GM18499 (cell line): ENCODE measurements at regions not wholly inside any gene's neighbourhood (a gene's known extent, or its start where the extent isn't known, plus 50 kb on each side); places are given as distances from the start of the nearest gene placed in this dataset.

Source experiments
- ATAC-seq: cut with Tn5 transposase; IDR thresholded peaks from one replicate; pipeline ENCODE4 v1.9.1; 2021; ENCODE audit warnings: moderate number of reproducible peaks; ENCODE audit not compliant: insufficient read depth, unreplicated experiment

DNA sequence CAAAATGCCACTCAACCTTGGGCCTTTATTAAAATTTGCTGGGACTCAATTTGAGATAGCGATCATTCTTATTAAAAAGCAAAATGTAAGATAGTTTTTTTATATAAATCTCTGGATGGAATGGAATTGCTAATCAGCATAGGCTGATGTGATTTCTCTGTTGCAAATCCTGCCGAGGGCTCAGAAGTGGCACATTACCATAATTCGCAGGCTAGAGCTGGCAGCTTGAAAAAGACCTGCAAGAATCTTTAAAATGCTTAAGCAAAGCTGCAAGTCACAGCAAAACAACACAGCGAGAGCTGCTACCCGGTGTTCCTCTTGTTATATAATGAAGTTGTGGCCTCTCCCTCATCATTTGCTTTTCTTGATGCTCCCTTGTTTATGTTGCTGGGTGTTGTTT is 448.1 kb downstream of the GATA3 start:
- no peak for ATAC-seq

DNA sequence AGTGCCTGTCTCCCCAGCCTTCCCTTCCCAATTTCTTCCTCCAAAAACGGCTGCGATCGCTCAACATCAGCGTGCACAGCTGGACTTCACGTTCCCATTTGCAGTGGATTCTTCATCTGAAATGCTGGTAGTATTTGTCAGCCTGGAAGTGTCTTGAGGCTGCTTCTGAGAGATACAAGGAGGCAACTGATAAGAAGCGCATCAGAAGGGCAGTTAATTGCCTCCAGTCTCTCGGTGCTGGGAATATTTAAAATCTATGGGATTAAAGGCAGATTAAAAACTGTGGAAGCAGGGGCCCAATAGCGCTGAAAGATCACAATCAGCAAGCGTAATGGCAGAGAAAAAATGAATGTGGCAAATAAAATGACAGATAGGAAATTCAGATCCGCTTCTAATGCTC is 450.0 kb downstream of the GATA3 start:
- ATAC-seq = no peak

DNA sequence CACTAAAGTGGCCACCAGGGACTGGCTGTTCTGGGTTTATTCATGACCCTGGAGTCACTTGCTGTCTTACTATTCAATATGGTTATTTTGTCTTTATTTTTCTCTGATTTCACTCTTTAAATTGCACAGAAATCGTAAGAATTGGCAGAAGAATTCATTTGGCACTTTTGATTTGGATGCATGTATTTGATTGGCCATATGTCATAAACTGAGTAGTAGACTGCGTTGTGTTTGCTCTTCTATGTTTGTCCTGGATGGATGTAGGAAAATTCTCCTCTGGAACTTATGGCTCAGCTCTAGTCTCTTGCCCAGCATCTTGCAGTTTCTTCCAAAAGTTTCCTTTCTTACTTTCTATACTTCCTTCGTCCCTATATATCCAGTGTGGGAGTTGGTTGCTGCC is 452.7 kb downstream of the GATA3 start:
- no peak for ATAC-seq

DNA sequence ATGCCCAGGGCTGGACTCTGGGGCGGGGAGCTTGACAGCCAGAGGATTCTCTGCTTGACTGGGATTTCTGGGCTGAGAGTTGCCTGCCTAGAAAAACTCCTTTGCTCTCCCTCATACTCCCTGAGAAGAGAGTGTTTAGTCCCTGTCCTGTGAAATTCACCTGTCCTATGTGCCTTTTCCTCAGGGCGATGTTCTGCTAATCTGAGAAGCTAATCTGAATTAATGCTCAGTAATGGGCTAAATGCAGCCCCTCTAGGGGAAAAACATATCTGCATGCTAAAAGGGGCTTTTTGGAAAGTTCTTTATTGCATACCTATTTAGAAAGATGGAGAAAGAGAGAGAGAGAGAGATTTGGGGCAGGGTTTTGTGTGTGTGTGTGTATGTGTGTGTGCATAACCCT is 454.4 kb downstream of the GATA3 start:
- ATAC-seq = no peak

DNA sequence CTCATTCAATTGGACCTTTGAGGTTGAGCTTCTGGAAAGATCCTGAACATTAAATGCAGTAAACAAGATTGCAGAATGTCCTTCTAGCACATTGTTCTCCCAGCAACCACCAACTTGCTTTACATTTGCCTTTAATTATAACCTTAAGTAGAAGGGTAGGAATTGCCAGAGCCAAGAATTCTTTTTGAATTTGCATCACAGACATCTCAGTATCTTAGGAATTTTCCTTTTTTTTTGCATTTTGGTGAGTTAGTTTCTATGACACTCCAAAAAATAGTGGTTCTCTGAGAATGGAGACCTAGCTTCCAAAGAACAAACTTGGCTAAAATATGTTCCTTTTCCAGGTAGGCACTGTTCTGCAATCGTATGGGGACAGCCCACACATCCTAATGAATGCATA is 456.0 kb downstream of the GATA3 start:
- ATAC-seq = no peak

DNA sequence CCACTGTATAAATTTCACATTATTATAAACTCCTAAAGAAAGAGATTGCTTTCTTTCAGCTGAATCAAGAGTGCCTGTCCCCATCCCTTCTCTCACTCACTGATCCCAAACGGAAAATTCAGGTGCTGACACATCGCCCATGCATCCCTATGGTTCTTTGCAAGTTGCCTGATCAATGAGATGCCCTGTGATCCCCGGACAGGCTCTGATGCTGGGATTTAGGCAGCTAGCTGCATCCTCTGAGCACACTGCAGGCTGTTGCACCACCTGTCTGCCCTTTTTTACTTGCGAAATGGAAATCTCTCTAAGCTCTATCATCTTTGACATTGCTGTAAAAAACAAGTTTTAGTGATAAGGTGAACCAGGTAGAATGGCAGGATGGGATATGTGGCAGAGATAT is 456.5 kb downstream of the GATA3 start:
- ATAC-seq = no peak

DNA sequence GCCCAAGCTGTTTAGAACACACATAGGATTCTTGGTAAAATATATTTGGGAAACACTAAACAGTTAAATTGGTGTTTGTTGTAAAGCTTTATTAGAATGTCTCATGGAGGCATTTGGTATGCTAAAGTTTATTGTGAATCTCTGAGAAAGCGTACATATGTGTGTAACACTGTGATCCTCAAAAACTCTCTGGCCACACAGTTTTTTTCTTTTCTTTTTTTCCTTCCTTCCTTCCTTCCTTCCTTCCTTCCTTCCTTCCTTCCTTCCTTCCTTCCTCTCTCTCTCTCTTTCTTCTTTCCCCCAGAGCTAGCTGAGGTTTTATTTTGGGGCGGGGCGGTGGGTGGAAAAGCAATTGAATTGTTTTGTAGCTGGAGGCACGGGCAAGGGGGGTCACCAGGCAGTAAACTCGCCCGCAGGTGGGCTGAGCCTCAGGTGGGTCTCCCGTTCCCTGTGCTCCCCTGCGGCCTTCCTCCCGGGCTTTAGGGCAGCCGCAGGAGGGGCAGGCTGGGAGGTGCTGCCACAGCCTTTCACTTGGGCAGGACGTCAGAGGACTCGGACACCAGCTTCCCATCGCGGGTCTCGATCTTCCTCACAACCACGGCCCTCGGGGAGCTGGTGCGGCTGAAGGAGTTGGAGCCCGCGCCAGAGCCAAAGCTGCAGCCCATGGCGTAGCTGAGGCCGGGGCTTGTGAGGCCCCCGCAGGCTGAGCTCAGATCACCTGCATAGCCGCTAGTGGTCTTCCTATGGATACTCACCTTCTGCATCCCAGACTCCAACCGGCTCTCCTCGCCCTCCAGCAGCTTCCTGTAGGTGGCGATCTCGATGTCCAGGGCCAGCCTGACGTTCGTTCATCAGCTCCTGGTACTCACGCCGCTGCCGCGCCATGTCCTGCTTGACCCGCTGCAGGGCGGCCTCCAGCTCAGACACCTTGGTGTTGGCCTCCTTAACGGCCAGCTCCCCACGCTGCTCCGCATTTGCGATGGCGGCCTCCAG is 459.0 kb downstream of the GATA3 start:
- ATAC-seq = no peak

DNA sequence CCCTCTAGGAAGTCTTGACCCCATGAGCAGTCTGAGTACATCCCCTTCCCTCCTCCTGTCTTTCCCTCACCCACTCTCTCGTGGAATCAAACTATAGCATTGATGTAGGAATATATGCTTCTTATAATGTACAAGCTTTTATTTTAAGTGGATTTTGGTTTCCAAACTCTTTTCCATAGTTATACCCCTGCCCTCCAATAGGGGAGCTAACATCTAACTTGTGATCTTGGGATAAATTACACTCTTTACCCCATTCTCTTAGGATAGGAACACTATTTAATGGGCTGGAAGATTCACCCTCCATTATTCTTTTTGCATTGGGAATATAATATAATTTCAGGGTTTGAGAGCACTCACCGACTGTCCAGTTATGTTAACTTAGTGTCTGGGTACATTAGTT is 465.9 kb downstream of the GATA3 start:
- ATAC-seq = no peak

DNA sequence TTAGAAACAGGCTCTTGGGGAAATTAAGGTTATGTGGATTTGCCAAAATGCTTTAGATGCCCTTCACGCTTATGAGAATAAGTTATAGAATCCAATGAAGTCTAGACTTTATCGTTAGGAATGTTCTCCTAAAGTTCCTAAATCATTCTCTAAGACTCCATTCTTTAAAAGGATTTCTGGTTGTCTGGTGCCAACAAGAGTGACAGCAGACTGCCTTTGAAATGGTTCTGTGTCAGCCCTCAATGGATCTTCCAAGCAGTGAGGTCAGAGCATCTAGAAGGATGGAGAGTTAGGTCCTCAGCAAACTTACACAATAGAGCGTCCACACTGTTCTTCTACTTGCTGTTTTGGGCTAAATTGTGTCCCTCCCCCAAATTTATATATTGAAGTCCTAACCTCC is 473.3 kb downstream of the GATA3 start:
- ATAC-seq = no peak

DNA sequence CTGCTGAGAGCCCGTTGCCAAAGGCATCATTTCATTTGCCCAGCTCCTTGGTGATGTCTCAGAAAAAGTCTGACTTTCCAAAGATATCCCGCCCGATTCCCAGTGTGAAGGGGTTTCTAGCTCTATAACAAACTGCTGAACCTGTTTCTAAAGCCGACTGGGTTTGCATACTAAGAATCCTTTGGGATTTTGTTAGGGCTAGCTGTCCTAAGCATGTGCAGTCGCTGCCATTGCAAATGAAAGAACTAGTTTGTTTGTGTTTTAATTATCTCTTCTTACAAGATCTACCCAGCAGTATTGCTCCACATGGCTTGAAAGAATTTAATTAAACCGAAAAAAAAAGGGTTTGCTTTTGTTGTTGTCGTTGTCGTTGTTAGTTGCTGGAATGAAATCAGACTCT is 476.6 kb downstream of the GATA3 start:
- no peak for ATAC-seq

DNA sequence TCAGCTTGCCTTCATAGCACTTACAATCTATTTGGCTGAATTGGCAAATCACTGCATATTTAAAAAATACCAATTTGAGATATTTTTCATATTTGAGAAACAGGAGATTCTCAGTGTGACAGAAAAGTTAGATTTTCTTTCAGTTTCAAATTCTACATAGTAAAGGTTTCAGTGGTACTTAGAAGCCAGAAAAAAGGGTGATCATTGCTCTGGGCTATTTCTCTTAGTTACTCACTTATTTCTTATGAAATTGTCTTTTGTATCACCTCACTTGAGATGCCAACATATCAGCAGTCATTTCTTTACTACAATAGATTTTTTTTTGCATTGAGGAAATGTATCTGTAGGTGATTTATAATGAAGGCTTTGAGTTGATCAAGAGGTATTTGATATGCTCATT is 478.2 kb downstream of the GATA3 start:
- no peak for ATAC-seq

DNA sequence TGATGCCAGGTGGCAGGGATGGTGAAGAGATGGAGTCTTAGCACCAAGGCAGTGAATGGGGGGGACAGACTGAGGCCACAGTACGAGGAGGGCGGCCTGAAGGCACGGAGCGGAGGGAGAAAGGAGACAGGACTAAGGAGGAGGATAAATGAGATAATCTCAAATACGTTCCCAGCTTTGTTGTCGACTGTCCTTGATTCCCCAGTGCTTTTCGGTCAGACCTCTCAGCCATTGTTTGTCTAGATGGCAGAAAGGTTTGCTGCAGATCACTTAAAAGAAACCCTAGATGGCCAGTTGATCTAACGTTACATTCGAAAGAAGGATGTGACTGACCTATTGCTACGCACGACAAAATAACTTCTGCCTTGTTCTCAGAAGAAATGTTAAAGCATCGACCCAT is 479.0 kb downstream of the GATA3 start:
- ATAC-seq = no peak

DNA sequence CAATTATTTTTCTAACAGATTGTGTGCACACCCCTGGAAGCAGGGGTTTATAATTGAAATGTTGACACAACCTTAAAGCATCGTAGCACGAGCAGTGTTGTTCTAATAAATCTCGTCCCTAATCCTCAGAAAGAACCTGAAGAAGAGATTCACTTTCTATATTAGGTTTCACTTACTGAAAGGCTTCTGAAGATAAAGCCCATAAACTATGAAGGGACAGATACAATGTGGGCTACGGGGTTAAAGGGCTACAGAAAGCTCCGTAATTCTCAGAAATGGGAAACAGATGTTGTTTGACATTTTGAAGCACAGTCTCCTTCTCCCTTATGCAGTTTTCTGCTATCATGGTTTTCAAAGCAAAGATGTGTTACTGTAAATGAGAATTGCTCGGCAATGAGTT is 479.6 kb downstream of the GATA3 start:
- no peak for ATAC-seq

DNA sequence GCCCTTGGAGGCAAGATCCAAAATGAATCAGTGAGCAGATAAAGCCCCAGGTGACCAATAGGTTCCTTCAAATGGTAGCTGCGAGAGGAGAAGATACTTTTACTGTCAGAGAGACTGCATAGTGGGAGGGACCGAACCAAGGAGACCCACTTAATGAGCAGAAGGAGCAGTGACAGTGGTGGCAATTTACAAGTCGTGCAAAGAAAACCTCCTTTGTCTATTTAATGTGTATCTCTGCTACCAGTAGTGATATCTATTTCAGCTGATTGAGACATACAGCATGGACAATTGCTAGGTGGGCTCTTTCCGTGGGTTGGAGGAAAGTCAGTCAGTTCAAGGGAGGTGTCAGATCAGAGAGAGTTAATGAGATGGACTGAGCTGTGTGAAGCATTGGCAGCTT is 480.4 kb downstream of the GATA3 start:
- ATAC-seq = no peak

DNA sequence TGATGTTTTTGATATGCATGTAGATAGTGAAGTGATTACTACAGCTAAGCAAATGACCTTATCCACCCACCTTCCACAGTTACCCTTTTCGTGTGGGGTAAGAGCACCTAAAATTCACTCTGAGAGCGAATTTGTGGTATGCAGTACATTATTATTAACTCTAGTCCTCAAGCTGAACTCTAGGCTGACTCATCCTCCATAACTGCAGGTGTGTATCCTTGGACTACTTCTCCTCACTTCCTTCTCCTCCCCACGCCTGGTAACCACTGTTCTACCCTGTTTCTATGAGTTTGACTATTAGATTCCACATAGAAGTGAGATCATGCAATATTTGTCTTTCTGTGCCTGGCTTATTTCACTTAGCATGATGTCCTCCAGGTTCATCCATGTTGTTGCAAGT is 484.6 kb downstream of the GATA3 start:
- ATAC-seq = no peak

DNA sequence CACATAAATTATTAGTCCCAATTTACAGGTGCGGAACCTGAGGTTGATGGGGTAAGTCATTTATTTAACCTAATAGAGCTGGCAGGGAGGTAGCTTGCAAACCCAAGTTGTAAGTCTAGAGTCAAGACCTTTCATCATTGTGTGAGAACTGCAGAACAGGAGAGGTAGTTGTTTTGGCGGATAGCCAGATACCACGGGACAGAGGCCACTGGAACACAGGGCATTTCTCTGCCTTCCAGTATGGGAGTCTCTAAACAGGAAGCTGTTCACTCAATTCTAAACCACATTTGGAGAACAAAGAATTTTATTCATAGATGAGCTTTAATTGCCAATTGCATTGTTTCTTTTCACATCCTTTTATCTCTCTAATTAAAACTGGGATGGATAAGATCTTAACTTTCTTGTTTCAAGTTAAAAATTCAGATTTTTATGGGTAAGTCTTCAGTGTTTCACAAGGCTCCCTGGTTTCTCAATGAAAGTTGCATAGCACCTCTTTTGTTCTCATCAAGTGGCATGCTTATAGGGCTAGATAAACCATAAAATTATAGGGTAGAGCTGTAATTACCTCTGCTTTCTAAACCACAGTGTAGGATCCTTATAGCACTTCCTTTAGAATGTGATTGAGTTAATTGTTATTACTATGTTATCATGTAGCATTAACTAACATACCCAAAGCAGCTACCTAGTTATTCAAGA is 489.0 kb downstream of the GATA3 start:
- no peak for ATAC-seq

DNA sequence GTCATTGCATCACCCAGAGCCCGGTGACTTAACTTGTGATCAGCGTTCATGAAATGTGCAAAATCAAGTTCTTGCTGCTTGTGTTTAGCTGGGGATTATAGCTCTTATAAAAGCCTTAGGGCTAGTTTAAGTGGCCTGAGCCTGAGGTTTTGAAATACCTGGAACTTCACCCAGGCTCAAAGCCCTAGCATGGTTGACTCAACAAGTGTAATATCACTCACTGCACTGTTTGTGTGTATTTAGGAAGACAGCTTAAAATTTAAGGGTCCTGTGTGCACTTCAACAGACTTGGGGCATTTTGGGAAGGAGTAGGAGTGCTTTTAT is 489.5 kb downstream of the GATA3 start:
- no peak for ATAC-seq

DNA sequence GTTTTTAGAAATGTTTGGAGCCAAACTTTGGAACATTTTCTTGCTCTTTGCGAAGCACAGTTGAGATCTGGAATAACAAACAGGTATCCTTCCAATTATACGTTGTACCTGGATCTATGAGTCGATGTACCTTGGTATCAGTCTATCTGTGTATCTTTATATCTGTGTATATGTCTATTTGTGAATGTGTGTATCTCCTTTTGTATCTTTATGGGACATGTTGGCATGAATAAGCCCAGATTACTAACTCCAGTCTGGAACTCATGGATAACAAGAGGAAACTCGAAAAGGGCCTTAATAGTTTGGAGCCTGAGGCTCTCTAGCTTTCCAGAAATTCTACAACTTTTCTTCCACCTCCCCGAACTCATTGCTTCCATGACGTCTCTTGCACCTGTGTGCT is 490.0 kb downstream of the GATA3 start:
- ATAC-seq = no peak

DNA sequence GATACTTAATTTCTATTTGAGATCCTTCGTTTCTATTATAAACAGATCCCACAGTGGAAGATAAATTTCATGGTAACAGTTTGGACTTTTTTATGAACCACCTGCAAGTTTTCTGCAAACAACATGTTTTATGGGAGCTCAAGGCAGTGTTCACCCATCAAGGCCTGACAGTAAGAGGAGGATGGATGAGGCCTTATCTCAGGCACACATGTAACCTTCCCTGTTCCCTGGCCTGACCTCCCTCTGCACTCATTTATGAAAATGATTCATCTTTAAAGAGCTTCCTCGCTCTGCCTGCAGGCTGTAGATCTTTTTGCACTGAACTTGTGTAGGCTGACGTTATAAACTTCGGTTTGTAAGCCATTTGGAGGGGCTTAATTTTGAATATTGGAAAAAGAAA is 500.1 kb downstream of the GATA3 start:
- no peak for ATAC-seq

DNA sequence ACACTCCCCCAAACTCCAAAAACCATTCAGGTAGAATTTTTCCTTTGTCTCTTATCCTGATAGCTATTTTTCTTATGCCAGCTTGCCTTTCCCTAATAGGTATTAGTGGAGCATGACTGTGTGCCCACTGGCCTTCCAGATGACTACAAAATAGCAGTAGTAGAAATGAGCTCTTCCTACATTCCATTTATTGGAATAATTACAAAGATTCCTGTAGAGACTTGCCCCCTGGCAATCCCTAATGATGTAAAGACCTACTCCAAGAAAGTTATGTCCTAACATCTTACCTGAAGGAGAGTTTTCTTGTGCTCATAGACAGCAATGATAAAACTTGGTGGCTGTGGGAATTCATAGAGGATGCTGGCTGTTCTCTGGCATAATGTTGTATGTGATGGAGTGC is 501.8 kb downstream of the GATA3 start:
- no peak for ATAC-seq

DNA sequence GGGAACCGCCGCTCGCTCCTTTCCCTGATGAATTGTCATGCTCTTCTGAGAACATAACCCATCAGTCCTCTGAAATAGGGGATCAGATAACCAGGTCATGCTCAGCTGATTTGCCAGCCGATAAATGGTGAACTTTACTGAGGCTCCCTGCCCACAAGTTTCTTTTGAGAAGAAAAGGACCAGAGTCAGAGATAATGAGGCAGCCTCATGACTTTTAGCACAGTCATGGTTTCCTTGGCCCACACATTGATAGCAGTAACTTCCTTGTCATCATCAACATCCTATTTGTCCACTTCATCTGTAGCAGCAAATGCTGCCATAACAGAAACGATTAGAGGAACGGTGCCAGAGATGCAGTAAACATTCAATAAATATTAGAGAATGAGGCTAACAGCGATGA is 509.0 kb downstream of the GATA3 start:
- ATAC-seq = no peak

DNA sequence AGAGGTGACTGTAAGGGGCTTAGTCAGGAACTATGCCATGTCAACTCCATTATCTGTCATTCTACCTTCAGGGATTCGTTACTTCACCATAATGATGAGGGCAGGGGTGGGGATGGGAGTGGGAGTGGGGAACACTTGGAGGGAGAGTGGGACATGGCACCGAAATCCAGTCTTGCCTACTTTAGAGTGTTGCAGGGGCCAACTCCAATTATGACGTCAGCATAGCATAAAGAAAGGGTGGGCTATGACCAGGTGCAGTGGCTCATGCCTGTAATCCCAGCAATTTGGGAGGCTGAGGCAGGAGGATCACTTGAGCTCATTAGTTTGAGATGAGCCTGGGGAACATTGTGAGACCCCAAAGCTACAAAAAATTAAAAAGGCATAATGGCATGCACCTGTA is 512.2 kb downstream of the GATA3 start:
- no peak for ATAC-seq
